ENCODE measurements at regions not wholly inside any gene's neighbourhood (a gene's known extent, or its start where the extent isn't known, plus 50 kb on each side); places are given as distances from the start of the nearest gene placed in this dataset.

- POLR2A ChIA-PET, result no interaction called here
- H2AFZ ChIP-seq (ENCODE audit: low read depth, low read length, poor library complexity, severe bottlenecking), result no peak overlapping the region
- no peaks in the 10 kb centered on the region for H3K9me2 ChIP-seq (ENCODE audit: insufficient read depth)
- no peak overlapping the region for H3K4me2 ChIP-seq (ENCODE audit: low read length)
- no peaks in the 10 kb centered on the region for H3K27me3 ChIP-seq (ENCODE audit: insufficient read depth, low read length)
- intact Hi-C loops (cut with micrococcal nuclease), result loop anchor here (10.0 kb wide), 1 partner anchor 226 kb away; no protein-coding TSS in a partner anchor
- H4K20me1 ChIP-seq (ENCODE audit: insufficient read depth), result no peaks in the 10 kb centered on the region
- H3K79me2 ChIP-seq (ENCODE audit: insufficient read depth, low read length), result no peaks in the 10 kb centered on the region
- no peak for DNase-seq (ENCODE audit: low read depth, low spot score)
- no peak overlapping the region for H3K9ac ChIP-seq (ENCODE audit: low read length)
- H3K36me3 ChIP-seq (ENCODE audit: control insufficient read depth in 1 of 2, insufficient read depth in 2 of 2, low read length in 2 of 2), result no peaks in the 10 kb centered on the region
- peaks cover 0 to 6% of the 10 kb centered on the region in 2 experiments; a peak in 1 of 4 replicates for H3K4me1 ChIP-seq (ENCODE audit: control insufficient read depth in 1 of 2, insufficient read depth in 2 of 2, low read length in 2 of 2)
- CTCF ChIA-PET, result interaction anchor here (1.0 to 5.8 kb wide), 4 partner anchors 9 to 298 kb away, joined by 3 to 63 read pairs (median 15); no protein-coding TSS in a partner anchor
- no peaks in the 10 kb centered on the region for H3K9me3 ChIP-seq (ENCODE audit: control insufficient read depth in 1 of 2, insufficient read depth in 1 of 2, low read depth in 1 of 2, low read length in 2 of 2)
- no peak for TF ChIP-seq POLR2A (IDR thresholded peaks at IDR 0.05; ENCODE audit: borderline replicate concordance, extremely low read depth, insufficient read depth, insufficient read length)
- no peak for TF ChIP-seq CEBPB (IDR thresholded peaks at IDR 0.05; ENCODE audit: low read depth)
- TF ChIP-seq CTCF (IDR thresholded peaks at IDR 0.05 in 2 of 3, conservative IDR thresholded peaks at IDR 0.05 in 1 of 3; ENCODE audit: borderline replicate concordance in 1 of 3, insufficient read depth in 1 of 3, low read depth in 2 of 3, low read length in 2 of 3), result no peak
- TF ChIP-seq SP1 (IDR thresholded peaks at IDR 0.05; ENCODE audit: low read depth), result no peak
- no peak for TF ChIP-seq ZBTB33 (IDR thresholded peaks at IDR 0.05; ENCODE audit: extremely low read depth, insufficient replicate concordance, low read length)
- TF ChIP-seq RAD21 (IDR thresholded peaks at IDR 0.05; ENCODE audit: low read depth), result no peak
- no peak for TF ChIP-seq TCF7L2 (IDR thresholded peaks at IDR 0.05; ENCODE audit: borderline replicate concordance, extremely low read depth, insufficient read depth, insufficient read length)
- TF ChIP-seq SIN3A (IDR thresholded peaks at IDR 0.05; ENCODE audit: low read depth), result no peak
- no peak for TF ChIP-seq ZFX (IDR thresholded peaks at IDR 0.05)
- TF ChIP-seq SRF (IDR thresholded peaks at IDR 0.05; ENCODE audit: low read depth), result no peak
- TF ChIP-seq ELF1 (IDR thresholded peaks at IDR 0.05; ENCODE audit: borderline replicate concordance, low read depth), result no peak
- no peak for TF ChIP-seq JUND (IDR thresholded peaks at IDR 0.05)
- TF ChIP-seq MAX (IDR thresholded peaks at IDR 0.05), result no peak
- no peak for TF ChIP-seq EZH2 (IDR thresholded peaks at IDR 0.05)
- RAD21 ChIA-PET (ENCODE audit: low non-redundant PET in 1 of 2, low total read pairs in 2 of 2, uncharacterized antibody in 2 of 2, unreplicated experiment in 2 of 2), result interaction anchor here in 1 of 2 experiments (1.3 kb wide), 1 partner anchor 10 kb away, joined by 3 read pairs; no protein-coding TSS in a partner anchor
- no TSS peak for BruUV-seq (replicated peaks)
- no peak for ATAC-seq
- no peak overlapping the region for H3K27ac ChIP-seq (ENCODE audit: low read depth, low read length)
- no peak overlapping the region for H3K4me3 ChIP-seq (replicated peaks in 1 of 2; ENCODE audit: low read depth in 1 of 2, low read length in 2 of 2)
Observed at GRCh38 chr3:102238362-102238761, 196.5 kb upstream of the ZPLD1 start.

All from HCT116 (cell line).